ENCODE measurements at regions not wholly inside any gene's neighbourhood (a gene's known extent, or its start where the extent isn't known, plus 50 kb on each side); places are given as distances from the start of the nearest gene placed in this dataset.

GRCh38 chr21:39098696-39099200 lies 84.5 kb downstream of the PSMG1 start:
- TF ChIP-seq TCF7 (IDR thresholded peaks at IDR 0.05; ENCODE audit: borderline replicate concordance) (no peak), JUND (IDR thresholded peaks at IDR 0.05; ENCODE audit: low read depth, low read length) (no peak), CTCF (IDR thresholded peaks at IDR 0.05 in 2 of 3, conservative IDR thresholded peaks at IDR 0.05 in 1 of 3; ENCODE audit: control insufficient read depth in 2 of 3, extremely low read depth in 1 of 3, insufficient read depth in 1 of 3, low read depth in 3 of 3, low read length in 3 of 3) (no peak), PAX5 (IDR thresholded peaks at IDR 0.05; ENCODE audit: borderline replicate concordance, low read depth, low read length) (no peak), POLR2A (IDR thresholded peaks at IDR 0.05; ENCODE audit: low read depth, low read length) (no peak), ATF2 (IDR thresholded peaks at IDR 0.05; ENCODE audit: low read length) (no peak), ATF3 (IDR thresholded peaks at IDR 0.05; ENCODE audit: borderline replicate concordance, extremely low read depth, low read depth, low read length) (no peak), CUX1 (IDR thresholded peaks at IDR 0.05; ENCODE audit: insufficient replicate concordance, low read depth, low read length) (no peak), RAD21 (IDR thresholded peaks at IDR 0.05; ENCODE audit: insufficient read depth, low read depth, low read length) (no peak), BCL3 (IDR thresholded peaks at IDR 0.05; ENCODE audit: borderline replicate concordance, insufficient read depth, low read depth, low read length, poor library complexity, severe bottlenecking) (no peak), REST (IDR thresholded peaks at IDR 0.05; ENCODE audit: low read depth, low read length) (no peak), RFX5 (IDR thresholded peaks at IDR 0.05; ENCODE audit: low read depth, low read length) (no peak), FOXM1 (IDR thresholded peaks at IDR 0.05; ENCODE audit: low read depth, low read length) (no peak), EZH2 (IDR thresholded peaks at IDR 0.05; ENCODE audit: borderline replicate concordance, control insufficient read depth, low read depth, low read length) (no peak)

Data from GM12878 (cell line).